ENCODE measurements at regions not wholly inside any gene's neighbourhood (a gene's known extent, or its start where the extent isn't known, plus 50 kb on each side); places are given as distances from the start of the nearest gene placed in this dataset.

GRCh38 chr11:27931770-27932169 lies 176.2 kb downstream of the KIF18A start:
- TF ChIP-seq, protein P1, sequence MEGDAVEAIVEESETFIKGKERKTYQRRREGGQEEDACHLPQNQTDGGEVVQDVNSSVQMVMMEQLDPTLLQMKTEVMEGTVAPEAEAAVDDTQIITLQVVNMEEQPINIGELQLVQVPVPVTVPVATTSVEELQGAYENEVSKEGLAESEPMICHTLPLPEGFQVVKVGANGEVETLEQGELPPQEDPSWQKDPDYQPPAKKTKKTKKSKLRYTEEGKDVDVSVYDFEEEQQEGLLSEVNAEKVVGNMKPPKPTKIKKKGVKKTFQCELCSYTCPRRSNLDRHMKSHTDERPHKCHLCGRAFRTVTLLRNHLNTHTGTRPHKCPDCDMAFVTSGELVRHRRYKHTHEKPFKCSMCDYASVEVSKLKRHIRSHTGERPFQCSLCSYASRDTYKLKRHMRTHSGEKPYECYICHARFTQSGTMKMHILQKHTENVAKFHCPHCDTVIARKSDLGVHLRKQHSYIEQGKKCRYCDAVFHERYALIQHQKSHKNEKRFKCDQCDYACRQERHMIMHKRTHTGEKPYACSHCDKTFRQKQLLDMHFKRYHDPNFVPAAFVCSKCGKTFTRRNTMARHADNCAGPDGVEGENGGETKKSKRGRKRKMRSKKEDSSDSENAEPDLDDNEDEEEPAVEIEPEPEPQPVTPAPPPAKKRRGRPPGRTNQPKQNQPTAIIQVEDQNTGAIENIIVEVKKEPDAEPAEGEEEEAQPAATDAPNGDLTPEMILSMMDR (IDR thresholded peaks at IDR 0.05; ENCODE audit: low read length), result no peak
- TF ChIP-seq EZH2 (optimal IDR thresholded peaks at IDR 0.05; ENCODE audit: low read depth, low read length), result no peak
- no peak for TF ChIP-seq EZH2phosphoT487 (IDR thresholded peaks at IDR 0.05; ENCODE audit: low read length)

Measured in MM.1S (cell line).